GM12878 (cell line): ENCODE measurements at regions not wholly inside any gene's neighbourhood (a gene's known extent, or its start where the extent isn't known, plus 50 kb on each side); places are given as distances from the start of the nearest gene placed in this dataset.

Source experiments
- ATF2 ChIP-seq: IDR thresholded peaks from 2 replicates; pipeline ENCODE4 v1.6.1; 2012; ENCODE audit warnings: low read length, inconsistent platforms
- MEF2A ChIP-seq: IDR thresholded peaks from 2 replicates; pipeline ENCODE4 v1.6.1; 2011; ENCODE audit warnings: low read depth, mild to moderate bottlenecking, low read length, moderate library complexity; ENCODE audit not compliant: insufficient read depth
- TF ChIP-seq, protein P1 (sequence below): IDR thresholded peaks from 2 replicates; pipeline ENCODE4 v1.6.1; 2012; ENCODE audit warnings: improper control_type of control experiment, low read depth, low read length; ENCODE audit not compliant: insufficient replicate concordance
- TF ChIP-seq, protein P2 (sequence below): fragments of 450-650 bp; IDR thresholded peaks from 2 replicates; pipeline ENCODE4 v1.6.1; 2017; ENCODE audit warnings: mild to moderate bottlenecking, moderate library complexity

DNA sequence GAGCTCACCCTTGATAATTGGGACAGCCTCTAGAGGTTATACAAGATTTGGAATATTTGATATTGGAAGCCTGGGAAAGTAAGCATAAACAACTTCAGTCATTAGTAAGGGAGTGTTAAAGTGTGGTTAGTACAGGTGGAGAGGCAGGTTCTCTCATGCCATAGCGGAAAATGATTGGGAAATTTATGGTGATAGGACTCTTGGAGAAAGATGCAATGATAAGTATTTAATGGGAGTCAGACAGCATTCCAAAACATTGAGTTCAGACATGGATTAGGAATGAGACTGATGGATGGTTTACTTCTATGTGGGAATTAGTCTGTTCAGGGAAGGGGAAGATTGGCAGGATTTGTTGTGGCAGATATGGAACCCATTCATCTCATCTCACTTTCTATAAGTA lies 152.7 kb downstream of the MCHR2 start (continued):
- no peak for TF ChIP-seq ATF2
- TF ChIP-seq, protein P1, sequence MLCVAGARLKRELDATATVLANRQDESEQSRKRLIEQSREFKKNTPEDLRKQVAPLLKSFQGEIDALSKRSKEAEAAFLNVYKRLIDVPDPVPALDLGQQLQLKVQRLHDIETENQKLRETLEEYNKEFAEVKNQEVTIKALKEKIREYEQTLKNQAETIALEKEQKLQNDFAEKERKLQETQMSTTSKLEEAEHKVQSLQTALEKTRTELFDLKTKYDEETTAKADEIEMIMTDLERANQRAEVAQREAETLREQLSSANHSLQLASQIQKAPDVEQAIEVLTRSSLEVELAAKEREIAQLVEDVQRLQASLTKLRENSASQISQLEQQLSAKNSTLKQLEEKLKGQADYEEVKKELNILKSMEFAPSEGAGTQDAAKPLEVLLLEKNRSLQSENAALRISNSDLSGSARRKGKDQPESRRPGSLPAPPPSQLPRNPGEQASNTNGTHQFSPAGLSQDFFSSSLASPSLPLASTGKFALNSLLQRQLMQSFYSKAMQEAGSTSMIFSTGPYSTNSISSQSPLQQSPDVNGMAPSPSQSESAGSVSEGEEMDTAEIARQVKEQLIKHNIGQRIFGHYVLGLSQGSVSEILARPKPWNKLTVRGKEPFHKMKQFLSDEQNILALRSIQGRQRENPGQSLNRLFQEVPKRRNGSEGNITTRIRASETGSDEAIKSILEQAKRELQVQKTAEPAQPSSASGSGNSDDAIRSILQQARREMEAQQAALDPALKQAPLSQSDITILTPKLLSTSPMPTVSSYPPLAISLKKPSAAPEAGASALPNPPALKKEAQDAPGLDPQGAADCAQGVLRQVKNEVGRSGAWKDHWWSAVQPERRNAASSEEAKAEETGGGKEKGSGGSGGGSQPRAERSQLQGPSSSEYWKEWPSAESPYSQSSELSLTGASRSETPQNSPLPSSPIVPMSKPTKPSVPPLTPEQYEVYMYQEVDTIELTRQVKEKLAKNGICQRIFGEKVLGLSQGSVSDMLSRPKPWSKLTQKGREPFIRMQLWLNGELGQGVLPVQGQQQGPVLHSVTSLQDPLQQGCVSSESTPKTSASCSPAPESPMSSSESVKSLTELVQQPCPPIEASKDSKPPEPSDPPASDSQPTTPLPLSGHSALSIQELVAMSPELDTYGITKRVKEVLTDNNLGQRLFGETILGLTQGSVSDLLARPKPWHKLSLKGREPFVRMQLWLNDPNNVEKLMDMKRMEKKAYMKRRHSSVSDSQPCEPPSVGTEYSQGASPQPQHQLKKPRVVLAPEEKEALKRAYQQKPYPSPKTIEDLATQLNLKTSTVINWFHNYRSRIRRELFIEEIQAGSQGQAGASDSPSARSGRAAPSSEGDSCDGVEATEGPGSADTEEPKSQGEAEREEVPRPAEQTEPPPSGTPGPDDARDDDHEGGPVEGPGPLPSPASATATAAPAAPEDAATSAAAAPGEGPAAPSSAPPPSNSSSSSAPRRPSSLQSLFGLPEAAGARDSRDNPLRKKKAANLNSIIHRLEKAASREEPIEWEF: no peak
- no peak for TF ChIP-seq MEF2A
- TF ChIP-seq, protein P2, sequence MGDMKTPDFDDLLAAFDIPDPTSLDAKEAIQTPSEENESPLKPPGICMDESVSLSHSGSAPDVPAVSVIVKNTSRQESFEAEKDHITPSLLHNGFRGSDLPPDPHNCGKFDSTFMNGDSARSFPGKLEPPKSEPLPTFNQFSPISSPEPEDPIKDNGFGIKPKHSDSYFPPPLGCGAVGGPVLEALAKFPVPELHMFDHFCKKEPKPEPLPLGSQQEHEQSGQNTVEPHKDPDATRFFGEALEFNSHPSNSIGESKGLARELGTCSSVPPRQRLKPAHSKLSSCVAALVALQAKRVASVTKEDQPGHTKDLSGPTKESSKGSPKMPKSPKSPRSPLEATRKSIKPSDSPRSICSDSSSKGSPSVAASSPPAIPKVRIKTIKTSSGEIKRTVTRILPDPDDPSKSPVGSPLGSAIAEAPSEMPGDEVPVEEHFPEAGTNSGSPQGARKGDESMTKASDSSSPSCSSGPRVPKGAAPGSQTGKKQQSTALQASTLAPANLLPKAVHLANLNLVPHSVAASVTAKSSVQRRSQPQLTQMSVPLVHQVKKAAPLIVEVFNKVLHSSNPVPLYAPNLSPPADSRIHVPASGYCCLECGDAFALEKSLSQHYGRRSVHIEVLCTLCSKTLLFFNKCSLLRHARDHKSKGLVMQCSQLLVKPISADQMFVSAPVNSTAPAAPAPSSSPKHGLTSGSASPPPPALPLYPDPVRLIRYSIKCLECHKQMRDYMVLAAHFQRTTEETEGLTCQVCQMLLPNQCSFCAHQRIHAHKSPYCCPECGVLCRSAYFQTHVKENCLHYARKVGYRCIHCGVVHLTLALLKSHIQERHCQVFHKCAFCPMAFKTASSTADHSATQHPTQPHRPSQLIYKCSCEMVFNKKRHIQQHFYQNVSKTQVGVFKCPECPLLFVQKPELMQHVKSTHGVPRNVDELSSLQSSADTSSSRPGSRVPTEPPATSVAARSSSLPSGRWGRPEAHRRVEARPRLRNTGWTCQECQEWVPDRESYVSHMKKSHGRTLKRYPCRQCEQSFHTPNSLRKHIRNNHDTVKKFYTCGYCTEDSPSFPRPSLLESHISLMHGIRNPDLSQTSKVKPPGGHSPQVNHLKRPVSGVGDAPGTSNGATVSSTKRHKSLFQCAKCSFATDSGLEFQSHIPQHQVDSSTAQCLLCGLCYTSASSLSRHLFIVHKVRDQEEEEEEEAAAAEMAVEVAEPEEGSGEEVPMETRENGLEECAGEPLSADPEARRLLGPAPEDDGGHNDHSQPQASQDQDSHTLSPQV: no peak
- TF ChIP-seq, all 136 proteins: peak for 0
